ENCODE measurements at regions not wholly inside any gene's neighbourhood (a gene's known extent, or its start where the extent isn't known, plus 50 kb on each side); places are given as distances from the start of the nearest gene placed in this dataset.

- Histone ChIP-seq H3K9me2 (ENCODE audit: insufficient read depth, low read length) (no peaks in the 10 kb centered on the region), H3F3A (ENCODE audit: insufficient read depth, low read length, poor library complexity, severe bottlenecking) (no peaks in the 10 kb centered on the region), H3K36me3 (ENCODE audit: insufficient read depth, low read length) (no peaks in the 10 kb centered on the region), H3K4me2 (ENCODE audit: low read length) (no peak overlapping the region), H3K27me3 (ENCODE audit: insufficient read depth, low read depth, low read length) (no peaks in the 10 kb centered on the region), H3K9me3 (ENCODE audit: low read length) (no peaks in the 10 kb centered on the region), H3K79me2 (replicated peaks; ENCODE audit: insufficient read depth, low read length) (no peaks in the 10 kb centered on the region), H4K20me1 (ENCODE audit: insufficient read depth) (no peaks in the 10 kb centered on the region), H3K27ac (ENCODE audit: low read length) (no peak overlapping the region), H3K4me3 (ENCODE audit: low read length) (no peak overlapping the region), H2AFZ (ENCODE audit: low read depth, low read length) (no peak overlapping the region), H3K9ac (ENCODE audit: low read length) (no peak overlapping the region)
- TF ChIP-seq EZH2 (IDR thresholded peaks at IDR 0.05; ENCODE audit: borderline replicate concordance, insufficient read depth, low read length, poor library complexity, severe bottlenecking) (no peak), MXI1 (conservative IDR thresholded peaks at IDR 0.05; ENCODE audit: poor library complexity, severe bottlenecking) (no peak), TAF1 (IDR thresholded peaks at IDR 0.05; ENCODE audit: low read depth) (no peak), POLR2AphosphoS5 (IDR thresholded peaks at IDR 0.05) (no peak), RAD21 (conservative IDR thresholded peaks at IDR 0.05) (no peak), CTCF (IDR thresholded peaks at IDR 0.05; ENCODE audit: poor library complexity, severe bottlenecking) (no peak), SMC3 (conservative IDR thresholded peaks at IDR 0.05; ENCODE audit: poor library complexity) (no peak), EP300 (conservative IDR thresholded peaks at IDR 0.05; ENCODE audit: poor library complexity, severe bottlenecking) (no peak)
- TF ChIP-seq, protein P1, sequence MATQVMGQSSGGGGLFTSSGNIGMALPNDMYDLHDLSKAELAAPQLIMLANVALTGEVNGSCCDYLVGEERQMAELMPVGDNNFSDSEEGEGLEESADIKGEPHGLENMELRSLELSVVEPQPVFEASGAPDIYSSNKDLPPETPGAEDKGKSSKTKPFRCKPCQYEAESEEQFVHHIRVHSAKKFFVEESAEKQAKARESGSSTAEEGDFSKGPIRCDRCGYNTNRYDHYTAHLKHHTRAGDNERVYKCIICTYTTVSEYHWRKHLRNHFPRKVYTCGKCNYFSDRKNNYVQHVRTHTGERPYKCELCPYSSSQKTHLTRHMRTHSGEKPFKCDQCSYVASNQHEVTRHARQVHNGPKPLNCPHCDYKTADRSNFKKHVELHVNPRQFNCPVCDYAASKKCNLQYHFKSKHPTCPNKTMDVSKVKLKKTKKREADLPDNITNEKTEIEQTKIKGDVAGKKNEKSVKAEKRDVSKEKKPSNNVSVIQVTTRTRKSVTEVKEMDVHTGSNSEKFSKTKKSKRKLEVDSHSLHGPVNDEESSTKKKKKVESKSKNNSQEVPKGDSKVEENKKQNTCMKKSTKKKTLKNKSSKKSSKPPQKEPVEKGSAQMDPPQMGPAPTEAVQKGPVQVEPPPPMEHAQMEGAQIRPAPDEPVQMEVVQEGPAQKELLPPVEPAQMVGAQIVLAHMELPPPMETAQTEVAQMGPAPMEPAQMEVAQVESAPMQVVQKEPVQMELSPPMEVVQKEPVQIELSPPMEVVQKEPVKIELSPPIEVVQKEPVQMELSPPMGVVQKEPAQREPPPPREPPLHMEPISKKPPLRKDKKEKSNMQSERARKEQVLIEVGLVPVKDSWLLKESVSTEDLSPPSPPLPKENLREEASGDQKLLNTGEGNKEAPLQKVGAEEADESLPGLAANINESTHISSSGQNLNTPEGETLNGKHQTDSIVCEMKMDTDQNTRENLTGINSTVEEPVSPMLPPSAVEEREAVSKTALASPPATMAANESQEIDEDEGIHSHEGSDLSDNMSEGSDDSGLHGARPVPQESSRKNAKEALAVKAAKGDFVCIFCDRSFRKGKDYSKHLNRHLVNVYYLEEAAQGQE (IDR thresholded peaks at IDR 0.05; ENCODE audit: borderline replicate concordance): no peak
Measured at GRCh38 chr11:116525961-116526495, 246.8 kb downstream of the BUD13 start.

GRCh38 chr11:116519499-116519898 lies 253.3 kb downstream of the BUD13 start:
- no peaks in the 10 kb centered on the region for H3F3A ChIP-seq (ENCODE audit: insufficient read depth, low read length, poor library complexity, severe bottlenecking)

More at GRCh38 chr11:116519499-116519898, 253.3 kb downstream of the BUD13 start:
- H3K9ac ChIP-seq (ENCODE audit: low read length): no peak overlapping the region
- no peak overlapping the region for H3K4me3 ChIP-seq (ENCODE audit: low read length)
- no peaks in the 10 kb centered on the region for H3K79me2 ChIP-seq (replicated peaks; ENCODE audit: insufficient read depth, low read length)
- no peak overlapping the region for H3K4me2 ChIP-seq (ENCODE audit: low read length)
- H2AFZ ChIP-seq (ENCODE audit: low read depth, low read length): no peak overlapping the region
- no peaks in the 10 kb centered on the region for H3K9me2 ChIP-seq (ENCODE audit: insufficient read depth, low read length)
- no peak for TF ChIP-seq EZH2 (IDR thresholded peaks at IDR 0.05; ENCODE audit: borderline replicate concordance, insufficient read depth, low read length, poor library complexity, severe bottlenecking)
- TF ChIP-seq SMC3 (conservative IDR thresholded peaks at IDR 0.05; ENCODE audit: poor library complexity): no peak
- TF ChIP-seq MXI1 (conservative IDR thresholded peaks at IDR 0.05; ENCODE audit: poor library complexity, severe bottlenecking): no peak
- TF ChIP-seq POLR2AphosphoS5 (IDR thresholded peaks at IDR 0.05): no peak
- TF ChIP-seq, protein P1 (IDR thresholded peaks at IDR 0.05; ENCODE audit: borderline replicate concordance): no peak
- no peak for TF ChIP-seq RAD21 (conservative IDR thresholded peaks at IDR 0.05)
- TF ChIP-seq CTCF (IDR thresholded peaks at IDR 0.05; ENCODE audit: poor library complexity, severe bottlenecking): no peak
- TF ChIP-seq EP300 (conservative IDR thresholded peaks at IDR 0.05; ENCODE audit: poor library complexity, severe bottlenecking): no peak
- TF ChIP-seq TAF1 (IDR thresholded peaks at IDR 0.05; ENCODE audit: low read depth): no peak
- H3K27me3 ChIP-seq (ENCODE audit: insufficient read depth, low read depth, low read length): no peaks in the 10 kb centered on the region
- H3K27ac ChIP-seq (ENCODE audit: low read length): no peak overlapping the region
- H3K9me3 ChIP-seq (ENCODE audit: low read length): no peaks in the 10 kb centered on the region
- H4K20me1 ChIP-seq (ENCODE audit: insufficient read depth): no peaks in the 10 kb centered on the region
- H3K36me3 ChIP-seq (ENCODE audit: insufficient read depth, low read length): no peaks in the 10 kb centered on the region

Data from neural cell (in vitro differentiated cells).